Stimulated activated CD4-positive, alpha-beta T cell treated with anti-CD3 and anti-CD28 coated beads, Interleukin-4, amount 100 ng/mL, for 24 hours (primary cell): ENCODE measurements at regions not wholly inside any gene's neighbourhood (a gene's known extent, or its start where the extent isn't known, plus 50 kb on each side); places are given as distances from the start of the nearest gene placed in this dataset.

Experiments
- DNase-seq: peaks from one replicate; pipeline ENCODE4 v3.0.0-alpha.2; 2020

GRCh38 chr2:145267451-145267850 lies 747.5 kb upstream of the ZEB2 start:
- no peak for DNase-seq

DNA sequence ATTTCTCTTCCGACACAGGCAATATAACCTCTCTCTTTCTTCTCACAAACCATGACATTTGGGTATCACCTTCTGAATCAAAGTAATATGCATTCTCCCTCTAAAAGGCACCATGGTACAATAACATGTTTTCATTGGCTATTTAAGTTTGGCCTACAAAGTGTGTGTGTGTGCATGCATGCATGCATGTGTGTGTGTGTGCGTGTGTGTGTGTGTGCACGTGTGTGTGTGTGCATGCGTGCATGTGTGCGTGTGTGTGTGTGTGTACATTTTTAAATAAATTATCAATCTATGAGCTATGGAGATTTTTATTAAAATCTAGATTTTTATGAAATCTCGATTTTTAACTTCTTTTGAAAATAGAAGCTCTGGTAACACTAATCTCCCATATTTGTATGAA lies 745.3 kb upstream of the ZEB2 start:
- no peak for DNase-seq

DNA sequence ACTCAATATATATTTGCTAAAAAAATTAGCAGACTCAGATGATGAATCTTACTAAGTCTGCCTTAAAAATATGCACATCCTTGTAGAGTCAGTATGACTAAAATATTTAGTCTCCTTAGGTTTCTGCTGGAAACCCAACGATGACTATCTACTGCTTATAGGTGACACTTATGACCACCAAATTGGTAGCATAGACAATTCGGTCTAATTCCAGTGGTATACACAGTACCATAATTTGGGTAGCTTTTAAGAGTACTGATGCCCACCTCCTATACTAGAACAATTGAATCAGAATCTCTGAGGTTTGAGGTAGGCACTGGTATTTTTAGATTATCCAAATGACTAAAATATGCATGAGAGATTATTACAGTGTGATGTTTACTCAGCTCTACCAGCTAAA lies 740.8 kb upstream of the ZEB2 start:
- no peak for DNase-seq

GRCh38 chr2:145260081-145260480 lies 740.2 kb upstream of the ZEB2 start:
- DNase-seq: no peak

DNA sequence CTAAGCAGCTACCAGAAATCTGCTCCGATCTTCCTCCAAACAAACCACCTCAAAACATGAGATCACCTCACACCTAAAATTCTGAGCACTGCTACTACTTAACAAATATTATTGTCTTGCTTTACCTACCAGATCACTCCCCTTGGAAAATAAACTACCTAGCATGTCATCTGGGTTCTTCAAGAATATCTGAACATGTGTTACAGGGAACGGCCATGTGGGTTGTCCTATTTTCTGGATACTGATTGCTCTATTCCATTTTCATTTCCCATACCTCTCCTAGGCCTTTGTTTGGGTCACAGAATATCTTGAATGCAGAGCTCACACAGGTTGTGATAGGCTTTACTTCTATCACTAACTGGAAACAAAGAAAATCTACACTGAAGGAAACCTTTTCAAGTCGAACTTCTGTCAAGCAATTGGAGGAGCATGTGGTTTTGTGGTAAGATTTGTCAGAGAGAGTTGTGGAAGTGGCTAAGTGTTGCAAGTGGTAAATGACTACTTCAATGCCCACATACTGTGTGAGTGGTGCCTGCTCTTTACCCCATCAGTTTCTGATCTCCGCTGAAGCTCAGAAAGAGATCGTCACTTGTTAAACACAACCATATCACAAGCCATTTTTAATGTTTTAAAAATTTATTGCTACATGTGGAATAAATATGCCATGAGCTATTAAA lies 739.1 kb upstream of the ZEB2 start:
- DNase-seq: no peak

DNA sequence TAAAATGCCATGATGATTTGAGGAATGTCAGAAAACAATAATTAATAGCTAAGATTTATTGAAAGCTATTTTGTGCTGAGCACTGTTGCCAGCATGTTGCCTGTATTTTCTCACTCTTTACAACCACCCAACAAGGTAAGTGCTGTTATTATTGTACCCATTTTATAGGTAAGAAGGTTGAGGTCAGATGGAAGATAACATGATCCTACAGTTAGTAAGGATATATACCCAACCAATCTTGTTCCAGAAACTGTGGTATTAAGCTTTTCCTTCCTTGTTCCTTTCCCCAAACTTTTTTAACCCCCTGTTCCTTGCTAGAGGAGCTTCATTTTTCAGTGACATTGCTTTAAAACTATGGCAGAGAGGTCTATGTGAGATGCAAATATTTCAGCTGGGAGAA lies 738.0 kb upstream of the ZEB2 start:
- DNase-seq: no peak

- DNase-seq: no peak
Observed at GRCh38 chr2:145256551-145256950, 736.6 kb upstream of the ZEB2 start.

DNA sequence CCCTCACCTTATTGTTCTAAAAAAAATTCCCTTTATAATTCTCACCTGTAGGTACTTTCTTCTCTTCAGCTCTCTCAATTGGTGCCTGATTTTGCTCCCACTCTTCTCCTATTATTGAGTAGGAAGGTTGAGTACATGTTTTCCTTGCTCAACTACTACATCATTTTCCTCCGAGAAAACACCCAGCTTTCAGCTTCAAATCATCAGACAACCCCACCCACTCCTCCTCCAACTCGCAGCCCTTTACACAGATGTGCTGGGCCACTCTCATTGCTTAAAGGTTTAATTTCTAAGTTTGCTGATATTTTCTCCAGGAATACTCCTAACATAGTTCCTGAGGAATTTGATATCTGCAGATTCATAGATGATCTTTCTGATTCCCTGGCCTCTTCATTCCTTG lies 734.4 kb upstream of the ZEB2 start:
- DNase-seq: no peak

DNA sequence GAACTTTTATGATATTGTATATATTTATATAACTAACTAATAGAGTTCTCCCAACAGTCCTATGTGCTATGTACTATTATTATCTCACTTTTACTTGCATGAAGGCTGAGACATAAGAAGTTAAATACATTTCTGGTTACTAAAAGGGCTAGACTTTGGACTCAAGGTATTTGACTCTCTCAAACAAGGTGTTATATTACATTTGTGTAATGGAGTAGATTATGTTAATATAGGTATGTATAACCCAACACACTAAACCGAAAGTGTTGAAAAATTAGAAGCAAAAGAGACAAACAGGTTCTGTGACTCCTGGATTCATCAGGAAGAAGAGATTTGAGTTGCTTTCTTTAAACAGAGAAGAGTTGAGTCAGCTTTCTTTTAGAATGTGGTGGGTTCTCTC lies 733.6 kb upstream of the ZEB2 start:
- DNase-seq: no peak

DNA sequence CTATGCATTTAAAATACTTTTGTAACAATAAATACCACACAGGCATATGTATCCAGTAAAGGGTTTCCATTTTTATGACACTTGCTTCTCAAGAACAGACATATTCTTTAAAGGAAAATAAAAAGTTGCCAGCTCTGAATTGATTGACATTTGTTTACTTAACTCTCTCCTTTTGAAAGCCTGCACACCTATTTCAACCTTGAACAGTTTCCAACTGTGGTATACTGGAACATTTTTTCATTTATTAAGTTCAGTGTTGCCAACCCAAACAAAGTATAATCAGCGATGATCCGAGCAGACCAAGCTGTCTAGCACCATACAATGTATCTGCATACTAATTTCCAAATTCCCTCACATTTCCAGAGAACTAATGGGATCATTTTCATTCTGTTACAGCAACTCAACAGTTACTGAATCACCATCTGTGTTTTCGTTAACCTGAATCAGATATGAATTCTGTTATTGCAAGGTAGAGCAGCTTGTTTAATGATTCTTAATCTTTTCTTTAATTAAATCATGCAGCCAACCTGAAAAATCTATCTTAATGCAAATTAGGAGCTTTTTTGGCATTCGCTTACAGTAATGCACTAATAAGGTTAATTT lies 725.5 kb upstream of the ZEB2 start:
- no peak for DNase-seq

DNA sequence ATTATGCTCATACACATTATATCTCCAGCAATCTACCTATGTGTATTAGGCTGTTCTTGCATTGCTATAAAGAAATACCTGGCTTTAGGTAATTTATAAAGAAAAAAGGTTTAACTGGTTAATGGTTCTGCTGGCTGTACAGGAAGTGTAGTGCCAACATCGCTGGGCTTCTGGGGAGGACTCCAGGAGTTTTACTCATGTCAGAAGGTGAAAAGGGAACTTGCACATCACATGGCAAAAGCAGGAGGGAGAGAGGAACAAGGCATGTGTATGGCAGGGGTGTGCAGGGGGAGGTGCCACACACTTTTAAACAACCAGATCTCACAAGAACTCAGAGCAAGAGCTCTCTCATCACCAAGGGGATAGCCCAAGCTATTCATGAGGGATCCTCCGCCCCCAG lies 715.4 kb upstream of the ZEB2 start:
- DNase-seq: no peak

GRCh38 chr2:145230546-145230945 lies 710.6 kb upstream of the ZEB2 start:
- no peak for DNase-seq

DNA sequence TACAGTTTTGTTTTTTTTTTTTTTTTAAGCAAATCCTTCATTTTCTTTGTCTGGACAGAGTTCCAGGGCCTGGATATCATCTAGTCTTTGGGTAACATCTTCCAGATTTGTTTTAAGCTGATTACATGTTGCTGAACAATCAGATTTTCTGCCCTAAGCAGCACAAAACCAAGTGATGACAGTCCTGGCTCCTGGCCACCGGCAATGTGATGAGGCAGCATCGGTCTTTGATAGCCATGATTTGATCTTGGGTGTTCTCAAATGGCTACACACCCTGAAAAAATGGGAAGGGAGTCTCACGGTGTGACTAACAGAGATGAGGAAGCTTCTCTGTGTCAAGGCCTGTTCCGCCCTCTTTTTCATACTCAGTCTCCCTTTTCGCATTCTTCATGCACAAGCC lies 708.6 kb upstream of the ZEB2 start:
- DNase-seq: no peak

DNA sequence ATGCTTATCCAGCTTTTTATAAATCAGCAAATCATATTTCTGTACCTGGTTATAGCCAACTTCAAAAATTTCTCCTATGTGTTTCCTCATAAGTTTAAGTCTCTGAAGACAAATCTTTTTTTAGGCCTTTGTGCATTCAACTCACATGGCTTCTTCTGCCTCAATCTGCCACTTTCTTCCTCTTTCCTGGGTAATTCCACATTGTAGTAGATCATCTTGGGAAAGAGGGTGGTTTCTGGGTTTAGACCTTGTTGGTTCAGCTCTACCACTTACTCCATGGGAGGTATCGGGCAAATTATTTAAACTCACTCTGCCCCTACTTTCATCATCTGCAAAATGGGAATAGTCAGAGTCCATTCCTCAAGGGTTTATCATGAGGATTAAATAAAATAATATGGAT lies 707.0 kb upstream of the ZEB2 start:
- DNase-seq: no peak

- DNase-seq: no peak
Observed at GRCh38 chr2:145221516-145221915, 701.6 kb upstream of the ZEB2 start.

DNA sequence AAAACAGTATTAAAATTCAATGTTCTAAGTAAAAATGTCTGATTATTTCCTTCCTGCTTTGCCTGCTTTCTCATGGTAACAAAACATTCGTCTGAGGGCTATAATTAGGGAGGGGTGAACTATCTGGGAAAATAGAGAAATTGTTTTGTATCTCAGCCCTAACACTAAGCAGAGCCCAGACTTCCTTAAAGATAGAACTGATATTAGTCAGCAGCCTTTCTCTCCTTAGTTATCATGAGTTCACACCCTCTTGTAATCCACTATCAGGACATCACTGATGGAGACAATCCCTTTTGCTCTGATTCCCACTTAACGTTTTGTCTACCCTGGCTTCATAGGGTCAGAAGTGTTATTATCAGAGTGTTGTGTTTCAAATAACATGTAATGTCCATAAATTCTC lies 701.1 kb upstream of the ZEB2 start:
- no peak for DNase-seq

- no peak for DNase-seq
Observed at GRCh38 chr2:145220496-145220895, 700.6 kb upstream of the ZEB2 start.

- DNase-seq: no peak
Observed at GRCh38 chr2:145207884-145208283, 688.0 kb upstream of the ZEB2 start.

DNA sequence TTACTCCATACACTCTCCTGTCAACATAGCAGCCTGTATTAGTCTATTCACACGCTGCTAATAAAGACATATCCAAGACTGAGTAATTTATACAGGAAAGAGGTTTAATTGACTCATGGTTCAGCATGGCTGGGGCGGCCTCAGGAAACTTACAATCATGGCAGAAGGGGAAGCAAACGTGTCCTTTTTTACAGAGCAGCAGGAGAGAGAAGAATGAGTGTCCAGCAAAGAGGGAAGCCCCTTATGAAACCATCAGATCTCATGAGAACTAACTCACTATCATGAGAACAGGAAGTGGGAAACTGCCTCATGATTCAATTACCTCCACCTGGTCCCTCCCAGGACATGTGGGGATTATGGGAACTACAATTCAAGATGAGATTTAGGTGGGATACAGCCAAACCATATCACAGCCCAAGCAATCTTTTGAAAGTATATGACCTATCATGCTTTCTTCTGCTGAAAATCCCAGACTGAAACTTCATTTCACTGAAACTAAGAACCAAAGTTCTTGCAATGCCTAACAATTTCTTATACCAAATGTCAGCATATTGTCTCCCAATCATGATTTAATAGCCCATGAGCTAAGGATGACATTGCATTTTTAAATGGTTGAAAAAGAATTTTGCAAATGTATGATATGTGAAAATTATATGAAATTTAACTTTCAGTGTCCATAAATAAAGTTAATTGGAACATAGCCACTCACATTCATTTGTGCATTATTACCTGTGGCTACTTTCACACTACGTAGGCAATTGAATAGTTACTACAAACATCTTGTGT lies 686.8 kb upstream of the ZEB2 start:
- DNase-seq: no peak

GRCh38 chr2:145203891-145204290 lies 684.0 kb upstream of the ZEB2 start:
- DNase-seq: no peak

GRCh38 chr2:145199827-145200706 lies 680.1 kb upstream of the ZEB2 start:
- DNase-seq: no peak

GRCh38 chr2:145199042-145199441 lies 679.1 kb upstream of the ZEB2 start:
- DNase-seq: no peak

- DNase-seq: no peak
Observed at GRCh38 chr2:145198555-145198954, 678.6 kb upstream of the ZEB2 start.
